Lung (tissue), 11 donors: ENCODE measurements at regions not wholly inside any gene's neighbourhood (a gene's known extent, or its start where the extent isn't known, plus 50 kb on each side); places are given as distances from the start of the nearest gene placed in this dataset.

Experiments
- ATAC-seq: fragments of 200-7000 bp; cut with Tn5 transposase; one replicate; pipeline ENCODE4 v1.9.1; 2020; ENCODE audit warnings: moderate number of reproducible peaks; ENCODE audit not compliant: insufficient read depth, low FRiP score
- DNase-seq, 3 donors: peaks; one replicate each; pipeline ENCODE4 v3.0.0-alpha.2; 2013 to 2017
- H3K27ac ChIP-seq, 2 donors: one replicate each; pipeline ENCODE4 v1.5.1; 2013; ENCODE audit warnings: mild to moderate bottlenecking in 2 of 2, moderate library complexity in 2 of 2, control low read depth in 1 of 2, inconsistent platforms in 1 of 2, low read depth in 1 of 2, low read length in 1 of 2
- H3K27me3 ChIP-seq, 3 donors: one replicate each; pipeline ENCODE4 v1.5.1; 2013; ENCODE audit warnings: low read length in 2 of 3; ENCODE audit not compliant: control insufficient read depth in 3 of 3, insufficient read depth in 3 of 3
- H3K36me3 ChIP-seq, 4 donors: one replicate each; pipeline ENCODE4 v1.5.1; 2013; ENCODE audit warnings: low read length in 4 of 4, mild to moderate bottlenecking in 1 of 4, moderate library complexity in 1 of 4; ENCODE audit not compliant: control insufficient read depth in 4 of 4, insufficient read depth in 4 of 4
- H3K4me1 ChIP-seq, 5 donors: one replicate each; pipeline ENCODE4 v1.5.1; 2013; ENCODE audit warnings: low read length in 5 of 5, mild to moderate bottlenecking in 2 of 5, moderate library complexity in 1 of 5; ENCODE audit not compliant: control insufficient read depth in 5 of 5, insufficient read depth in 5 of 5
- H3K4me3 ChIP-seq: one replicate; pipeline ENCODE4 v1.5.1; 2013; ENCODE audit warnings: mild to moderate bottlenecking, control low read depth, moderate library complexity
- H3K9ac ChIP-seq, 2 donors: one replicate each; pipeline ENCODE4 v1.5.1; 2013; ENCODE audit warnings: low read length in 2 of 2, control low read depth in 1 of 2; ENCODE audit not compliant: insufficient read depth in 1 of 2
- H3K9me3 ChIP-seq, 4 donors: one replicate each; pipeline ENCODE4 v1.5.1; 2013; ENCODE audit warnings: low read length in 3 of 4, mild to moderate bottlenecking in 1 of 4, moderate library complexity in 1 of 4; ENCODE audit not compliant: control insufficient read depth in 4 of 4, insufficient read depth in 3 of 4
- WGBS, 2 donors: extraction: QIAGEN DNeasy Blood & Tissue Kit; methylation state at CpG; one replicate each; pipeline ENCODE4 v1.1.7; 2013; 5-methylcytosine and 5-hydroxymethylcytosine counted together
- TF ChIP-seq, protein P1 (sequence below): IDR thresholded peaks from 2 replicates; pipeline ENCODE4 v1.5.1; 2012; ENCODE audit warnings: mild to moderate bottlenecking; ENCODE audit errors: control extremely low read depth, extremely low read depth
- donor health status: control.
- donor health status: control.
- donor health status: Bipolar disorder and iron deficiency.
- donor health status: healthy.
- donor health status: DM: yes; HTN: yes; CAD: no.

DNA sequence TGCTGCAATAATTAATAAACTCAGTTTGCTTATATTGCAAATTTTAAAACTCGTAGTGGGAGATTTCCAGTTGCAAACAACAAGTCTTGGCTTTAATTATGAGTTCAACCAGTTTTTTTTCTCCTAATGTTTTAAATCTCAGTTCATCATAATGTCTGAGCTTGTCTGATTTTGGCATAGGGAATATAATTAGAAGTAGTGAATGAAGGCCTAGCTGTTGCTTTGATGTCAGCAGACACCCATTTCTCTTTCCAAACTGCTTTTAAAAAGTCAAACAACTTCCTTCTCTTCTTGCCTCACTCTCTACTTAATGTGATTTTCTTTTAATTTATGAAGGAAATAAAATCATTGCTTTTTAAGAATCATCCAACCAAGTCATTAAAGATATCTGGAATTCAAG is 1462.1 kb downstream of the DPP10 start:
- TF ChIP-seq, protein P1, sequence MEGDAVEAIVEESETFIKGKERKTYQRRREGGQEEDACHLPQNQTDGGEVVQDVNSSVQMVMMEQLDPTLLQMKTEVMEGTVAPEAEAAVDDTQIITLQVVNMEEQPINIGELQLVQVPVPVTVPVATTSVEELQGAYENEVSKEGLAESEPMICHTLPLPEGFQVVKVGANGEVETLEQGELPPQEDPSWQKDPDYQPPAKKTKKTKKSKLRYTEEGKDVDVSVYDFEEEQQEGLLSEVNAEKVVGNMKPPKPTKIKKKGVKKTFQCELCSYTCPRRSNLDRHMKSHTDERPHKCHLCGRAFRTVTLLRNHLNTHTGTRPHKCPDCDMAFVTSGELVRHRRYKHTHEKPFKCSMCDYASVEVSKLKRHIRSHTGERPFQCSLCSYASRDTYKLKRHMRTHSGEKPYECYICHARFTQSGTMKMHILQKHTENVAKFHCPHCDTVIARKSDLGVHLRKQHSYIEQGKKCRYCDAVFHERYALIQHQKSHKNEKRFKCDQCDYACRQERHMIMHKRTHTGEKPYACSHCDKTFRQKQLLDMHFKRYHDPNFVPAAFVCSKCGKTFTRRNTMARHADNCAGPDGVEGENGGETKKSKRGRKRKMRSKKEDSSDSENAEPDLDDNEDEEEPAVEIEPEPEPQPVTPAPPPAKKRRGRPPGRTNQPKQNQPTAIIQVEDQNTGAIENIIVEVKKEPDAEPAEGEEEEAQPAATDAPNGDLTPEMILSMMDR: no peak

DNA sequence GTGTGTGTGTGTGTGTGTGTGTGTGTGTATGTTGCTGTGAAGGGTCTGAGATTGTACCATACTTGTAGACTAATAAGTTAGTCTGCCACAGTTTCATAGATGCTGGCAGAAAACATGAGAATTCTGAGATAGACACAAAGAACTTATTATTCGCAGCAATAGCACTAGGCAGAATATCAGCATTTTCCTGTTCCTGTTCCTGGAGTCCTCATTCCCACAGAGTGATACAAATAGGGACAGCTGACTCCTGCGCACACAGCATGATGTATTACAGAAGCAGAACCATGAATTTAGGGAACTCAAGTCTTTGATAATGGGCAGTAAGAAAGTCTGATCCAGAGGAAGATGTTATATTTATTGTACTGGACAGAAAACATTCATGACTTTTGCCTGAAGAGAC is 1466.3 kb downstream of the DPP10 start:
- no peaks in the 10 kb centered on the region for H3K9me3 ChIP-seq
- no peaks in the 10 kb centered on the region for H3K36me3 ChIP-seq
- no peaks in the 10 kb centered on the region for H3K27me3 ChIP-seq
- ATAC-seq (no peak), DNase-seq (no peak)
- TF ChIP-seq, protein P1: no peak
- H3K9ac ChIP-seq: no peak overlapping the region
- peaks cover 0 to 14% (median 0%) of the 10 kb centered on the region in 5 donors for H3K4me1 ChIP-seq
- WGBS, 2 donors: 64 to 69% methylated on average over 2 of the region's 2 CpGs
- H3K27ac ChIP-seq: no peak overlapping the region
- no peak overlapping the region for H3K4me3 ChIP-seq

More for the DNA sequence above, 1462.1 kb downstream of the DPP10 start:
- Histone ChIP-seq H3K9me3 (no peaks in the 10 kb centered on the region), H3K4me1 (peaks cover 0 to 14% (median 0%) of the 10 kb centered on the region in 5 donors), H3K36me3 (no peaks in the 10 kb centered on the region), H3K27ac (no peak overlapping the region), H3K9ac (no peak overlapping the region), H3K4me3 (no peak overlapping the region), H3K27me3 (no peaks in the 10 kb centered on the region)
- DNase-seq: peak; percentile 17 to 87 (median 85)
- ATAC-seq: no peak
- 55 to 66% methylated on average over 1 of the region's 1 CpG for WGBS, 2 donors

DNA sequence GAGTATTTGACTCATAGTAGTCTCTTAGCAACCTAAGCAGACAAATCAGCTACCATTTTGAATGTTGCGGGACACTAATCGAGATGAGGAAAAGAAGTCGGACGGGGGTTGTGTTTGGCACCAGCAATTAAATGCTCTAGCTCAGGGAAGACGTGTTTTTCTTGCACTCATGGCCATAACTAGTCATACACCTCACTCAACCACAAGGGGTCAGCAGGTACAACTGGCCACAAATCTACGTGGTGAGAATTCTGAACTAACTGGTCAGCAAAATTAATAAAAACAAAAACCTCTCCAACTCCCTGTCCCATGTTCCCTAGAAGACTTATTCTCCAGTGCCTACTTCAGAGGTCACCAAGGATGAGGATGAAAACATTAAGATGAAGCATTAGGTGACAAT is 1467.8 kb downstream of the DPP10 start:
- no peak overlapping the region for H3K4me3 ChIP-seq
- H3K27me3 ChIP-seq: no peaks in the 10 kb centered on the region
- H3K27ac ChIP-seq: no peak overlapping the region
- TF ChIP-seq, protein P1: no peak
- ATAC-seq (no peak), DNase-seq (no peak)
- H3K4me1 ChIP-seq: peaks cover 0 to 3% (median 0%) of the 10 kb centered on the region in 5 donors
- no peaks in the 10 kb centered on the region for H3K36me3 ChIP-seq
- H3K9me3 ChIP-seq: peaks cover 0 to 3% (median 0%) of the 10 kb centered on the region in 4 donors
- H3K9ac ChIP-seq: no peak overlapping the region
- 59 to 69% methylated on average over 6 of the region's 6 CpGs for WGBS, 2 donors

DNA sequence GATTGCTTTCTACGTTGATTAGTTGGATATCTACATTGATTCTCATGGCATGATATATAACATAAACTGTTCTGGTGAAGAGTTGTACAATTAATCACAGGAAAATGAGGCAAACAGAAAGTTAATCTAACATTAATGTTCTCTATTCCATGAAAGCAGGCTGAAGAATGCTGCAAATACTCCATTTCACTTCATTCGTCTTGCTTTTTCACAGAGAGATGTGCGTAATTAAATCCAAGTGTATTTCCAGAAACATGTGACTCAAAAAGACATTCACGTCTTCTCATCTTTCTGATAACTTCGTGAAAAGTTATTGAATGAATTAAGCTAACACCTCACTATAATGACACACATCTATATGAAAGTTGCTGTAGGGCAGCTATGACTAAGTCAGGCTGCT is 1471.5 kb downstream of the DPP10 start:
- no peak overlapping the region for H3K9ac ChIP-seq
- no peaks in the 10 kb centered on the region for H3K36me3 ChIP-seq
- DNase-seq: peak in 2 of 3 donors; percentile 65 to 83
- peaks cover 0 to 6% (median 2%) of the 10 kb centered on the region in 4 donors for H3K9me3 ChIP-seq
- TF ChIP-seq, protein P1: no peak
- H3K4me3 ChIP-seq: no peak overlapping the region
- H3K27ac ChIP-seq: no peak overlapping the region
- ATAC-seq: no peak
- 68 to 81% methylated on average over 5 of the region's 5 CpGs for WGBS, 2 donors
- H3K27me3 ChIP-seq: no peaks in the 10 kb centered on the region
- H3K4me1 ChIP-seq: no peaks in the 10 kb centered on the region
